Head of caudate nucleus (tissue), 42 donors: ENCODE measurements at regions not wholly inside any gene's neighbourhood (a gene's known extent, or its start where the extent isn't known, plus 50 kb on each side); places are given as distances from the start of the nearest gene placed in this dataset.
"Not testable (repeated sequence)": the region's sequence is repeated elsewhere in the genome, so short reads cannot be mapped to it uniquely, and the experiment has no call there.

ENCODE experiments used
- DNase-seq, 42 donors: peaks; one replicate each; pipeline versions ENCODE4 v3.0.0 to v3.0.0-alpha.2; 2020 to 2021; ENCODE audit warnings: mixed read lengths in 7 of 42
- intact Hi-C: fragments of 100-400 bp; cut with DNase I; formaldehyde crosslinking; loops from one replicate; pipeline ENCODE4 v1.15.0; 2022

DNA sequence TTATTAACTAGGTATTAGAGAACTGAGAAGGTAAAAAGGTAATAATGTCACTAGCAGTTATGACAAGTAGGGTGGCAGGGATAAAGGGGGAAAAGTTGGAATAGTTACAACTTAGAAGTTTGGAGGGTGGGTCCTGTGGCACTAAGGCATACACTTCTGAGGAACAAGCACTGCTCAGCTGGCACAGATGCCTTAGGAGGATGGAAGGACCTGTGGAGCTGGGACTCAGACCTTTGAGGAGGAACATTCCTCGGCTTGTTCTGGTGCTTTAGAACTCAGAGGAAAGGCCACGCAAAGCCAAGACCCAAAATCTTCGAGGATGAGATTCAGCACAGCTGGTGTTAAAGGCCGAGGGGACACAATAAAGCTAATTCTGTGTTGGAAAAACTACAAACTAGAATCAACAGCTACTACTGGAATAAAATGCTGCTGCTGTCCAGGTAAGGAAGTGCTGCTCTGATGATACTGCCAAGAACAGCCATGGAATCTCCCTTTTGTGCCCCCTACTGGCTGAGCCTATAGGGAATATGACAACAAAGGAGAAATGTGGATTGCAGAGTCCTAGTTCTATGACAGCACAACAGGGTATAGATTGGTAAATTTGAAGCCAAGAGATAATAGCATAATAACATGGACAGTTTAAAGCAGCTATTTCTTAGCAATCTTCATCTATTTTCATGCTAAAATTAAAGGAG, 126.7 kb downstream of the SLC25A46 start:
- DNase-seq, result no peak
- intact Hi-C loops, result no loop called here

- intact Hi-C loops, result no loop called here
- no peak for DNase-seq
These were observed 131.1 kb downstream of the SLC25A46 start for GRCh38 chr5:110869927-110870326.

GRCh38 chr5:110872200-110872599, 133.4 kb downstream of the SLC25A46 start:
- no peak for DNase-seq
- intact Hi-C loops, result no loop called here

- DNase-seq, result no peak
- intact Hi-C loops, result no loop called here
These were observed 134.2 kb downstream of the SLC25A46 start for GRCh38 chr5:110872963-110873362.

- intact Hi-C loops, result no loop called here
- no peak for DNase-seq
These were observed 135.1 kb downstream of the SLC25A46 start for GRCh38 chr5:110873773-110874437.

- intact Hi-C loops, DNase-seq: not testable (repeated sequence)
These were observed 136.3 kb downstream of the SLC25A46 start for GRCh38 chr5:110875115-110875514.

DNA sequence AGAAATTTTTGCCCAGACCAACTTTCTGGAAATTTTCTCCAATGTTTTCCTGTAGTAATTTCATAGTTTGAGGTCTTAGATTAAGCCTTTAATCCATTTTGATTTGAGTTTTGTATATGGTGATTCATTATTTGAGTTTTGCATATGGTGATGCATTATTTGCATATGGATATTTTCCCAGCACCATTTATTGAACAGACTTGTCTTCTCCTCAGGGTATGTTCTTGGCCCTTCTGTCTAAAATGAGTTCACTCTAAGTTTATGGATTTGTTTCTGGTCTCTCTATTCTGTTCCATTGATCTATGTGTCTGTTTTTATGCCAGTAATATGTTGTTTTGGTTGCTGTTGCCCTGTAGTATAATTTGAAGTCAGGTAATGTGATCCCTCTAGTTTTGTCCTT, 139.3 kb downstream of the SLC25A46 start:
- intact Hi-C loops, result no loop called here
- no peak for DNase-seq

DNA sequence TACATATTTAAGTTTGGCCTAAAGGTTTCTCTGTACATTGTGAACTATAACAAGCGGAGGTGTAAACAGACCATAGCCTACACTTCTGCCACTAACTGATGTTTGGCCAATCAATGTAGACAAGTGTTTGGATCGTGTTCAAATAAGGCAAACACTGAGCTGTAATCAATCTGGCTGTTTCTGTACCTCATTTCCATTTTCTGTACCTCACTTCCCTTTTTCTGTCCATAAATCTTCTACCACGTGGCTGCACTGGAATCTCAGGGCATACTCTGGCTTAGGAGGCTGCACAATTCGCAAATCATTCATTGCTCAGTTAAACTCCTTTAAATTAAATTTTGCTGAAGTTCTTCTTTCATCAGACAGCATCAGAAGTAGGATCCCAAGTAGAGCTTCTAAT, 140.9 kb downstream of the SLC25A46 start:
- DNase-seq, result no peak
- intact Hi-C loops, result no loop called here

DNA sequence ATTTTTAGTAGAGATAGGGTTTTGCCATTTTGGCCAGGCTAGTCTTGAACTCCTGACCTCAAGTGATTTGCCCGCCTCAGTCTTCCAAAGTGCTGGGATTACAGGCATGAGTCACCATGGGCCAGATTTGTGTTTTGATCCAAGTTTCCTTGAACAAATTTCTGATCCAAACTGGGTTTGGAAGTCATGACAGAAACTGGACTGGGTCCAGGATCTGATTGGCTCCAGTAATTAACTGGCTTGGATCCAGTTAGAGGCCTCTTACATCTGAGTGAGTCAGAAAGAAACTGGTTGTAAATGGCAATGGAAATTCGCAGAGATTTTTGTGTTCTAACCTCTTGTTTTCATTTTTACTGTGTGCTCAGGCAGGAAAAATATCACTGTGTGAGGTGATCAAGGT, 141.6 kb downstream of the SLC25A46 start:
- no peak for DNase-seq
- intact Hi-C loops, result no loop called here

- intact Hi-C loops, result no loop called here
- DNase-seq, result no peak
These were observed 145.2 kb downstream of the SLC25A46 start for GRCh38 chr5:110884005-110884404.

- intact Hi-C loops, result not testable (repeated sequence)
These were observed 148.4 kb downstream of the SLC25A46 start for GRCh38 chr5:110887170-110887569.

GRCh38 chr5:110893854-110894483, 155.2 kb downstream of the SLC25A46 start:
- DNase-seq, intact Hi-C loops: not testable (repeated sequence)

More at GRCh38 chr5:110887170-110887569, 148.4 kb downstream of the SLC25A46 start:
- DNase-seq, result not testable (repeated sequence)

DNA sequence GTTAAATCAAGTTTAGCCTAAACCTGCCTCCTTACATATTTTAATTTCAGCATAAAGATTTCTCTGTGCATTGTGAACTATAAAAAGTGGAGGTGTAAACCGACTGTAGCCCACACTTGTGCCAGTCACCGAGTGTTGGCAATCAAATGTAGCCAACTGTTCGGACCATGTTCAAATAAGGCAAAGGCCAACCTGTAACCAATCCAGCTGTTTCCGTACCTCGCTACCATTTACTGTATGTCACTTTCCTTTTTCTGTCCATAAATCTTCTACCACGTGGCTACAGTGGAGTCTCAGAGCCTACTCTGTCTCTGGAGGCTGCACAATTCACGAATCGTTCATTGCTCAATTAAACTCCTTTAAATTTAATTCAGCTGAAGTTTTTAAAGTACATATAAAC, 156.0 kb downstream of the SLC25A46 start:
- intact Hi-C loops, result no loop called here
- no peak for DNase-seq

DNA sequence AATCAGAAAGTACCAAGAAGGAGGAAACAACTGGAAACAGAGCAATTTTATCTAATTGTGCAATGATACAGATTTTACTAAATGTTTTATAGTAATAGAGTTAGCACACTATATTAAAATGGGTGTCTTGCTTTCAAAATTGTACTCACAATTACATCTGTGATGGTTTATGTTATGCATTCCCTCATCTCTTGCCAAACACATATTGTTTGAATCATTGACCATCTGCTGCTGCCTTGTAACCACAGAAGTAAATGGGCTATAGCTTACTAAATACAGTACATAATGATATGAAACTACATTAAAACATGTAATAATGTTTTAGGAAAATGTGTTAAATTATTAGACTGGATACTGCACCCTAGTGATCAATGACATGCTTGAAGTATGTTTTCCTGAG, 158.1 kb downstream of the SLC25A46 start:
- intact Hi-C loops, result no loop called here
- DNase-seq, result no peak

- intact Hi-C loops, result no loop called here
- no peak for DNase-seq
These were observed 161.0 kb downstream of the SLC25A46 start for GRCh38 chr5:110899566-110900412.

DNA sequence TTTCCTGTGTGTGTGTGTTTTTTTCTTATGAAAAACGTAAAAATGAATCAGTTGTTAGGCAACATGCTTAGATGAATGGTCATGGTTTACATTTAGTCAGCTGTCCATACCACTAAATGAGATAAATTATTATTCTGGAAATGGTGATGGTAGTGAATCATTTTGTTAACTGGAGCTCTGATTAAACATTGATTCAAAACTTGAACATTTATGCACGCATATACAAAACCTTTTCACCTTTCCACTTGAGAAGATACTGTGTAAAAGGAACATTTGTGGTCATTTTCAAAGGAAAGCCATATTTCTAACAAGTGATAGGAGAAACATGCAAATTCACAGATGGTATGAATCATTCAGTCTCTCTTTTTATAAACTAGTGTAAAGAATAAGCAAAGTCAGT, 162.0 kb downstream of the SLC25A46 start:
- no peak for DNase-seq
- intact Hi-C loops, result no loop called here

DNA sequence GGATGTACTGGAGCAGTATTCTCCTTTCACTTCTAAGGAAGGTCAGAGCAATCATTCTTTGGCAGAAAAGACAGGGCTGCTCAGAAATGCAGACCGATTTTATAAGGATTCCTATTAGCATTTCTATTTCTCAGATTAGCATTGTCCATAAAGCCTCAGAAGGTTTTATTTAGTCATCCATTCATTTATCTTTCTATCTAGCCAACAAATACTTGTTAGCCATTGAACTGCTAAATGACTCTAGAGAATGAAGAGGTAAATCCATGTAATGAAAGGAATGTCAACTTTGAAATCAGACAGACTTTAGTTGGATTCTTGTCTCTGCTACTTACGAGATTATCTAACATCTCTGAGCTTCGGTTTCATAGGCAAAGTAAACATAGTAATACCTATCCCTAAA, 165.2 kb downstream of the SLC25A46 start:
- no peak for DNase-seq
- intact Hi-C loops, result no loop called here

- intact Hi-C loops, result no loop called here
- DNase-seq, result no peak
These were observed 162.7 kb upstream of the TSLP start for GRCh38 chr5:110908848-110909247.

- DNase-seq, result no peak
- intact Hi-C loops, result no loop called here
These were observed 162.1 kb upstream of the TSLP start for GRCh38 chr5:110909415-110909814.

GRCh38 chr5:110909950-110910349, 161.6 kb upstream of the TSLP start:
- intact Hi-C loops, result no loop called here
- no peak for DNase-seq
